ENCODE measurements at regions not wholly inside any gene's neighbourhood (a gene's known extent, or its start where the extent isn't known, plus 50 kb on each side); places are given as distances from the start of the nearest gene placed in this dataset.

DNA sequence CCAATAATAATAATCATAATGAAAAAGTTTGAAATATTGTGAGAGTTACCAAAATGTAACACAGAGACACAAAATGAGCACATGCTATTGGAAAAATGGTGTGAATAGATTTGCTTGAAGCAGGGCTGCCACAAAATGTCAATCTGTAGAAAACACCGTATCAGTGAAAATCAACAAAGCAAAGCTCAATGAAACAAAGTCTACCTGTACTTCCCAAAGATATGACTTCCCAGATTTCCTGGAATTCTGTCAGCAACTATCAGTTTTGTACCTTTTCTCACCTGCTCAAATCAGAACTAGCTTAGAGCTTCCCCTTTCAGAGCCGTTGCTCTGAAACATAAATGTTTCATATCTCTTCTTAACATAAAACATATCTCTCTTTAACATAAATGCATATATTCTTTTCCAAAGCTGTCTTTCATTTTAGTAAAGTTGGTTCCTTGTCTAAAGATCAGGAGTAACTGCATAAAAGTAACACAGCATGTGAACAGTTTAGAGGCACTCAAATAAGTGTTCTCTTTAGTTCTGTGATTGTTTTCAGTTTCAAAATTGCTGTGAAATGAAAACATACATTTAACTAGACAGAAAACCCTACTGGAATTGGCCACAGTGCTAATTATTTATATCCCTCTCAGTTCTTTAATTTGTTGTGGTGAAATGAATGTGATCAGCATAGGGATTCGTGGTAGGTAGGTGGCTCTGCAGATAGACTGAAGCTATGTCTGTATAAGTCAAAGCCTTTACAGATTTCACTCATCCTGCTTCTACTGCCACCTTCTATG lies 262.5 kb downstream of the KCNJ3 start:
- TF ChIP-seq POLR2AphosphoS5 (IDR thresholded peaks at IDR 0.05; ENCODE audit: insufficient read depth, low read depth, low read length) (no peak), EZH2 (IDR thresholded peaks at IDR 0.05; ENCODE audit: borderline replicate concordance, low read depth, low read length, severe bottlenecking) (no peak), POLR2A (IDR thresholded peaks at IDR 0.05; ENCODE audit: low read depth, low read length) (no peak), JUN (IDR thresholded peaks at IDR 0.05; ENCODE audit: borderline replicate concordance, insufficient read depth, insufficient read length, low read depth) (no peak), FOS (IDR thresholded peaks at IDR 0.05; ENCODE audit: borderline replicate concordance, insufficient read depth, low read length) (no peak), MYC (IDR thresholded peaks at IDR 0.05; ENCODE audit: low read depth, low read length) (no peak), GATA2 (IDR thresholded peaks at IDR 0.05; ENCODE audit: insufficient read depth, insufficient read length, low read depth, low read length) (no peak)
- TF ChIP-seq, protein P1, sequence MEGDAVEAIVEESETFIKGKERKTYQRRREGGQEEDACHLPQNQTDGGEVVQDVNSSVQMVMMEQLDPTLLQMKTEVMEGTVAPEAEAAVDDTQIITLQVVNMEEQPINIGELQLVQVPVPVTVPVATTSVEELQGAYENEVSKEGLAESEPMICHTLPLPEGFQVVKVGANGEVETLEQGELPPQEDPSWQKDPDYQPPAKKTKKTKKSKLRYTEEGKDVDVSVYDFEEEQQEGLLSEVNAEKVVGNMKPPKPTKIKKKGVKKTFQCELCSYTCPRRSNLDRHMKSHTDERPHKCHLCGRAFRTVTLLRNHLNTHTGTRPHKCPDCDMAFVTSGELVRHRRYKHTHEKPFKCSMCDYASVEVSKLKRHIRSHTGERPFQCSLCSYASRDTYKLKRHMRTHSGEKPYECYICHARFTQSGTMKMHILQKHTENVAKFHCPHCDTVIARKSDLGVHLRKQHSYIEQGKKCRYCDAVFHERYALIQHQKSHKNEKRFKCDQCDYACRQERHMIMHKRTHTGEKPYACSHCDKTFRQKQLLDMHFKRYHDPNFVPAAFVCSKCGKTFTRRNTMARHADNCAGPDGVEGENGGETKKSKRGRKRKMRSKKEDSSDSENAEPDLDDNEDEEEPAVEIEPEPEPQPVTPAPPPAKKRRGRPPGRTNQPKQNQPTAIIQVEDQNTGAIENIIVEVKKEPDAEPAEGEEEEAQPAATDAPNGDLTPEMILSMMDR (IDR thresholded peaks at IDR 0.05; ENCODE audit: extremely low read depth in 1 of 2, insufficient read depth in 1 of 2, low read depth in 1 of 2, low read length in 2 of 2), result no peak
- TF ChIP-seq, protein P2, sequence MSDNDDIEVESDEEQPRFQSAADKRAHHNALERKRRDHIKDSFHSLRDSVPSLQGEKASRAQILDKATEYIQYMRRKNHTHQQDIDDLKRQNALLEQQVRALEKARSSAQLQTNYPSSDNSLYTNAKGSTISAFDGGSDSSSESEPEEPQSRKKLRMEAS (IDR thresholded peaks at IDR 0.05; ENCODE audit: insufficient read depth, insufficient read length), result no peak
